GM12878 (cell line): ENCODE measurements at regions not wholly inside any gene's neighbourhood (a gene's known extent, or its start where the extent isn't known, plus 50 kb on each side); places are given as distances from the start of the nearest gene placed in this dataset.

Experiments
- ATAC-seq: fragments of 200-7000 bp; cut with Tn5 transposase; 3 replicates; pipeline ENCODE4 v1.9.1; 2020; ENCODE audit warnings: mild to moderate bottlenecking, moderate library complexity
- BruUV-seq: library from RNA; stranded (reverse); fragments of 400-500 nt; replicated peaks from 2 replicates; lab custom pipeline; 2021; lab: Mats Ljungman, UMichigan
- CTCF ChIA-PET: fragments of 300-600 bp; sonication (Branson Sonifier 250); formaldehyde crosslinking; extraction: SDS; loops from one replicate; lab custom pipeline; 2021; ENCODE audit warnings: inconsistent platforms; lab: Yijun Ruan, JAX
- POLR2A ChIA-PET: fragments of 350-600 bp; formaldehyde crosslinking; extraction: SDS; loops from one replicate; lab custom pipeline; 2021; ENCODE audit warnings: inconsistent platforms; lab: Charles Lee
- RAD21 ChIA-PET: fragments of 300-600 bp; sonication (Branson Sonifier 250); formaldehyde crosslinking; loops from one replicate; lab custom pipeline; 2023; ENCODE audit warnings: antibody characterized with exemption; ENCODE audit not compliant: unreplicated experiment; lab: Charles Lee
- SMC1A ChIA-PET: fragments of 300-600 bp; sonication (Branson Sonifier 250); formaldehyde crosslinking; loops from one replicate; lab custom pipeline; 2023; ENCODE audit not compliant: unreplicated experiment, uncharacterized antibody; lab: Charles Lee
- DNase-seq: peaks from one replicate; pipeline ENCODE4 v3.0.0-alpha.2; 2011; ENCODE audit warnings: low read depth, low spot score
- FAIRE-seq: peaks from 3 replicates; lab custom pipeline; 2011; peaks lifted over from hg19 to GRCh38; lab: Jason Lieb, UNC
- H2AFZ ChIP-seq: 2 replicates; pipeline ENCODE4 v1.6.0; 2011; ENCODE audit warnings: low read depth, low read length, control low read depth; ENCODE audit not compliant: control insufficient read depth
- H3K27ac ChIP-seq: 2 replicates; pipeline ENCODE4 v1.5.1; 2011; ENCODE audit warnings: control low read depth; ENCODE audit not compliant: control insufficient read depth, insufficient read depth
- H3K27me3 ChIP-seq, 2 experiments: replicated peaks in 1 of 2; 2 replicates each; pipeline versions ENCODE4 v1.6.0 to v1.6.1; 2011; ENCODE audit warnings: low read length in 1 of 2; ENCODE audit not compliant: control insufficient read depth in 2 of 2, insufficient read depth in 2 of 2
- H3K36me3 ChIP-seq, 2 experiments: 2 replicates each; pipeline ENCODE4 v1.5.1; 2011; ENCODE audit warnings: low read length in 1 of 2; ENCODE audit not compliant: control insufficient read depth in 2 of 2, insufficient read depth in 2 of 2
- H3K4me1 ChIP-seq: 2 replicates; pipeline ENCODE4 v1.6.1; 2011; ENCODE audit warnings: mild to moderate bottlenecking, low read length, moderate library complexity, mixed read lengths; ENCODE audit not compliant: control insufficient read depth, insufficient read depth
- H3K4me2 ChIP-seq: 2 replicates; pipeline ENCODE4 v1.6.0; 2011; ENCODE audit warnings: control low read depth; ENCODE audit not compliant: control insufficient read depth, insufficient read depth
- H3K4me3 ChIP-seq: fragments of 200-600 bp; sonication (generic); 2 replicates; pipeline ENCODE4 v1.5.1; 2016
- H3K79me2 ChIP-seq: 2 replicates; pipeline ENCODE4 v1.6.0; 2011; ENCODE audit warnings: low read length; ENCODE audit not compliant: control insufficient read depth, insufficient read depth
- H3K9ac ChIP-seq: 2 replicates; pipeline ENCODE4 v1.8.0; 2011; ENCODE audit warnings: low read length, control low read depth, mixed read lengths; ENCODE audit not compliant: control insufficient read depth, insufficient read depth
- H3K9me3 ChIP-seq: replicated peaks from 3 replicates; pipeline ENCODE4 v1.5.1; 2011; ENCODE audit warnings: mild to moderate bottlenecking, low read length; ENCODE audit not compliant: control insufficient read depth, insufficient read depth
- H4K20me1 ChIP-seq: 2 replicates; pipeline ENCODE4 v1.6.0; 2011; ENCODE audit not compliant: control insufficient read depth, insufficient read depth
- BCL11A ChIP-seq: IDR thresholded peaks from 2 replicates; pipeline ENCODE4 v1.6.1; 2011; ENCODE audit warnings: low read depth, low read length
- CBX3 ChIP-seq: fragments of 200-600 bp; sonication (generic); IDR thresholded peaks from 2 replicates; pipeline ENCODE4 v1.6.1; 2016; ENCODE audit warnings: low read depth, borderline replicate concordance
- NRF1 ChIP-seq: conservative IDR thresholded peaks from 2 replicates; pipeline ENCODE4 v1.6.1; 2011; ENCODE audit warnings: mild to moderate bottlenecking, low read depth, low read length, improper control_type of control experiment
- RFX5 ChIP-seq: IDR thresholded peaks from 2 replicates; pipeline ENCODE4 v1.6.1; 2011; ENCODE audit warnings: low read depth, low read length, improper control_type of control experiment
- RUNX3 ChIP-seq: IDR thresholded peaks from 2 replicates; pipeline ENCODE4 v1.6.1; 2012; ENCODE audit warnings: low read length, inconsistent platforms
- SUPT20H ChIP-seq: IDR thresholded peaks from 2 replicates; pipeline ENCODE4 v1.6.1; 2011; ENCODE audit warnings: low read depth, mild to moderate bottlenecking, low read length, moderate library complexity, borderline replicate concordance; ENCODE audit not compliant: control insufficient read depth
- USF2 ChIP-seq: IDR thresholded peaks from 2 replicates; pipeline ENCODE4 v1.6.1; 2011; ENCODE audit warnings: low read depth, low read length, improper control_type of control experiment, borderline replicate concordance
- ZBTB4 ChIP-seq: fragments of 450-650 bp; formaldehyde crosslinking; IDR thresholded peaks from 2 replicates; pipeline ENCODE4 v1.4.0; 2022; ENCODE audit warnings: mild to moderate bottlenecking, moderate library complexity
- WGBS: methylation state at CpG from one replicate; pipeline ENCODE4 v1.1.6; 2016; ENCODE audit warnings: low lambda C conversion rate; ENCODE audit not compliant: insufficient replicate concordance, insufficient coverage; ENCODE audit errors: missing lambda C conversion rate; 5-methylcytosine and 5-hydroxymethylcytosine counted together
- in situ Hi-C: fragments of 300-500 bp; cut with MboI; formaldehyde crosslinking; loops from 9 replicates; pipeline ENCODE4 v1.14.3; 2018; ENCODE audit warnings: mixed read lengths
- intact Hi-C: fragments of 100-400 bp; cut with micrococcal nuclease; formaldehyde crosslinking; loops from one replicate; pipeline ENCODE4 v1.14.2; 2022; ENCODE audit not compliant: unreplicated experiment
- TF ChIP-seq, protein P1 (sequence below): fragments of 450-650 bp; IDR thresholded peaks from 2 replicates; pipeline ENCODE4 v1.6.1; 2017; ENCODE audit warnings: mild to moderate bottlenecking, moderate library complexity

DNA sequence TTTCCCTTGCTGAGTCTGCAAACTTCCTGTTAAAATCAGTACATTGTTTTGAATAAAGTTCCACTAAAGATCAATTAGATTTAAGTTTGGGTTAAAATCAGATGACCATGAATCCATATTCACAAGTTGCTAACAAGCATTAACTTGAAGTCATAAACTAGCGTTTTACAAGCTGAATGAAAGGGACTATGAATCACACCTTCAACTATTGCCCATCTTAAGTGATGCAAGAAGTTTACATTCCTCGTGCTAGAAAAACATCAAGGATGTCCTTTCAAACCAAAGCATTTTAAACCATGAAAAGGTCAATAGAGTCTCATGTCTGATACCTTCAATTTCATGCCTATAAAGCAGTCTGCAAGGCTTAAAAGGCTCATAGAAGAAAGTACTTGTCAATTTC, 257.2 kb upstream of the SYT4 start:
- 28% methylated on average over 2 of the region's 2 CpGs for WGBS
- no peaks in the 10 kb centered on the region for H3K79me2 ChIP-seq
- POLR2A ChIA-PET: no interaction called here
- CTCF ChIA-PET: interaction anchor here (0.6 kb wide), 1 partner anchor 1152 kb away, joined by 3 read pairs; no protein-coding TSS in a partner anchor
- H4K20me1 ChIP-seq: no peaks in the 10 kb centered on the region
- no peak overlapping the region for H3K4me3 ChIP-seq
- TF ChIP-seq NRF1: no peak
- no peak for TF ChIP-seq ZBTB4 (CRISPR knock-in tag)
- no peak for TF ChIP-seq SUPT20H
- no peak for TF ChIP-seq RFX5
- TF ChIP-seq, protein P1, sequence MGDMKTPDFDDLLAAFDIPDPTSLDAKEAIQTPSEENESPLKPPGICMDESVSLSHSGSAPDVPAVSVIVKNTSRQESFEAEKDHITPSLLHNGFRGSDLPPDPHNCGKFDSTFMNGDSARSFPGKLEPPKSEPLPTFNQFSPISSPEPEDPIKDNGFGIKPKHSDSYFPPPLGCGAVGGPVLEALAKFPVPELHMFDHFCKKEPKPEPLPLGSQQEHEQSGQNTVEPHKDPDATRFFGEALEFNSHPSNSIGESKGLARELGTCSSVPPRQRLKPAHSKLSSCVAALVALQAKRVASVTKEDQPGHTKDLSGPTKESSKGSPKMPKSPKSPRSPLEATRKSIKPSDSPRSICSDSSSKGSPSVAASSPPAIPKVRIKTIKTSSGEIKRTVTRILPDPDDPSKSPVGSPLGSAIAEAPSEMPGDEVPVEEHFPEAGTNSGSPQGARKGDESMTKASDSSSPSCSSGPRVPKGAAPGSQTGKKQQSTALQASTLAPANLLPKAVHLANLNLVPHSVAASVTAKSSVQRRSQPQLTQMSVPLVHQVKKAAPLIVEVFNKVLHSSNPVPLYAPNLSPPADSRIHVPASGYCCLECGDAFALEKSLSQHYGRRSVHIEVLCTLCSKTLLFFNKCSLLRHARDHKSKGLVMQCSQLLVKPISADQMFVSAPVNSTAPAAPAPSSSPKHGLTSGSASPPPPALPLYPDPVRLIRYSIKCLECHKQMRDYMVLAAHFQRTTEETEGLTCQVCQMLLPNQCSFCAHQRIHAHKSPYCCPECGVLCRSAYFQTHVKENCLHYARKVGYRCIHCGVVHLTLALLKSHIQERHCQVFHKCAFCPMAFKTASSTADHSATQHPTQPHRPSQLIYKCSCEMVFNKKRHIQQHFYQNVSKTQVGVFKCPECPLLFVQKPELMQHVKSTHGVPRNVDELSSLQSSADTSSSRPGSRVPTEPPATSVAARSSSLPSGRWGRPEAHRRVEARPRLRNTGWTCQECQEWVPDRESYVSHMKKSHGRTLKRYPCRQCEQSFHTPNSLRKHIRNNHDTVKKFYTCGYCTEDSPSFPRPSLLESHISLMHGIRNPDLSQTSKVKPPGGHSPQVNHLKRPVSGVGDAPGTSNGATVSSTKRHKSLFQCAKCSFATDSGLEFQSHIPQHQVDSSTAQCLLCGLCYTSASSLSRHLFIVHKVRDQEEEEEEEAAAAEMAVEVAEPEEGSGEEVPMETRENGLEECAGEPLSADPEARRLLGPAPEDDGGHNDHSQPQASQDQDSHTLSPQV: no peak
- no peak for TF ChIP-seq CBX3
- no peak for TF ChIP-seq USF2
- TF ChIP-seq RUNX3: no peak
- no peak for TF ChIP-seq BCL11A
- no peaks in the 10 kb centered on the region for H3K9me3 ChIP-seq
- SMC1A ChIA-PET: no interaction called here
- BruUV-seq: no TSS peak
- in situ Hi-C loops: no loop called here
- intact Hi-C loops: no loop called here
- no peak overlapping the region for H3K9ac ChIP-seq
- H3K27ac ChIP-seq: no peak overlapping the region
- no peaks in the 10 kb centered on the region for H3K4me1 ChIP-seq
- ATAC-seq (no peak), DNase-seq (no peak), FAIRE-seq (no peak)
- H2AFZ ChIP-seq: no peak overlapping the region
- no peaks in the 10 kb centered on the region for H3K27me3 ChIP-seq
- RAD21 ChIA-PET: no interaction called here
- H3K36me3 ChIP-seq: no peaks in the 10 kb centered on the region
- no peak overlapping the region for H3K4me2 ChIP-seq
